Urothelium cell line (cell line): ENCODE measurements at regions not wholly inside any gene's neighbourhood (a gene's known extent, or its start where the extent isn't known, plus 50 kb on each side); places are given as distances from the start of the nearest gene placed in this dataset.
"Not testable (repeated sequence)": the region's sequence is repeated elsewhere in the genome, so short reads cannot be mapped to it uniquely, and the experiment has no call there.

Experiments used
- DNase-seq: peaks from one replicate; pipeline ENCODE4 v3.0.0; 2011; ENCODE audit warnings: low spot score, mixed read lengths
- FAIRE-seq: peaks from 2 replicates; lab custom pipeline; 2011; peaks lifted over from hg19 to GRCh38; lab: Jason Lieb, UNC

GRCh38 chr14:63147018-63147417 lies 57.2 kb upstream of the RHOJ start:
- DNase-seq: no peak
- no peak for FAIRE-seq

GRCh38 chr14:63134801-63135200 lies 69.4 kb upstream of the RHOJ start:
- DNase-seq: peak; percentile 32
- peak; percentile 5 for FAIRE-seq

- no peak for DNase-seq
- no peak for FAIRE-seq
Measured at GRCh38 chr14:63130531-63130930, 73.7 kb upstream of the RHOJ start.

GRCh38 chr14:63106487-63106886 lies 61.2 kb upstream of the KCNH5 start:
- not testable (repeated sequence) for FAIRE-seq

GRCh38 chr14:63100552-63100951 lies 55.3 kb upstream of the KCNH5 start:
- peak; percentile 35 for FAIRE-seq
- DNase-seq: no peak

More at GRCh38 chr14:63106487-63106886, 61.2 kb upstream of the KCNH5 start:
- not testable (repeated sequence) for DNase-seq

- DNase-seq (no peak), FAIRE-seq (no peak)
Measured at GRCh38 chr14:63096186-63096585, 50.9 kb upstream of the KCNH5 start.
